ENCODE measurements at regions not wholly inside any gene's neighbourhood (a gene's known extent, or its start where the extent isn't known, plus 50 kb on each side); places are given as distances from the start of the nearest gene placed in this dataset.

GRCh38 chr5:117183326-117183725 lies 608.7 kb upstream of the SEMA6A start:
- TF ChIP-seq POLR2A (IDR thresholded peaks at IDR 0.05) = no peak
- TF ChIP-seq CTCF (IDR thresholded peaks at IDR 0.05) = no peak
- TF ChIP-seq EP300 (IDR thresholded peaks at IDR 0.05) = no peak
- TF ChIP-seq POLR2AphosphoS5 (IDR thresholded peaks at IDR 0.05) = no peak
- DNase-seq = no peak
- Histone ChIP-seq H3K27ac (no peak overlapping the region), H3K9me3 (no peaks in the 10 kb centered on the region), H3K27me3 (no peaks in the 10 kb centered on the region), H3K36me3 (no peaks in the 10 kb centered on the region), H3K4me3 (no peak overlapping the region), H3K4me1 (no peaks in the 10 kb centered on the region)
- WGBS, 5 donors = 74 to 89% (median 78%) methylated on average over 2 of the region's 2 CpGs
- intact Hi-C loops (cut with DNase I; ENCODE audit: low total_unique reads) = no loop called here

- DNase-seq = no peak
- H3K27me3 ChIP-seq = no peaks in the 10 kb centered on the region
- H3K9me3 ChIP-seq = no peaks in the 10 kb centered on the region
- no peaks in the 10 kb centered on the region for H3K36me3 ChIP-seq
- intact Hi-C loops (cut with DNase I; ENCODE audit: low total_unique reads) = no loop called here
- H3K27ac ChIP-seq = no peak overlapping the region
- no peak overlapping the region for H3K4me3 ChIP-seq
- TF ChIP-seq POLR2A (IDR thresholded peaks at IDR 0.05) = no peak
- TF ChIP-seq POLR2AphosphoS5 (IDR thresholded peaks at IDR 0.05) = no peak
- no peak for TF ChIP-seq EP300 (IDR thresholded peaks at IDR 0.05)
- TF ChIP-seq CTCF (IDR thresholded peaks at IDR 0.05) = no peak
- WGBS, 5 donors = 54 to 84% (median 74%) methylated on average over 1 of the region's 1 CpG
- no peaks in the 10 kb centered on the region for H3K4me1 ChIP-seq
These were observed 607.5 kb upstream of the SEMA6A start for GRCh38 chr5:117182104-117182503.

- Histone ChIP-seq H3K4me1 (no peaks in the 10 kb centered on the region), H3K4me3 (no peak overlapping the region), H3K27me3 (no peaks in the 10 kb centered on the region), H3K27ac (no peak overlapping the region), H3K36me3 (no peaks in the 10 kb centered on the region), H3K9me3 (no peaks in the 10 kb centered on the region)
- intact Hi-C loops (cut with DNase I; ENCODE audit: low total_unique reads) = no loop called here
- TF ChIP-seq CTCF (IDR thresholded peaks at IDR 0.05) (no peak), POLR2A (IDR thresholded peaks at IDR 0.05) (no peak), POLR2AphosphoS5 (IDR thresholded peaks at IDR 0.05) (no peak), EP300 (IDR thresholded peaks at IDR 0.05) (no peak)
- WGBS, 5 donors = 71 to 91% (median 84%) methylated on average over 1 of the region's 1 CpG
- DNase-seq = no peak
These were observed 602.7 kb upstream of the SEMA6A start for GRCh38 chr5:117177302-117177701.

- no peak overlapping the region for H3K4me3 ChIP-seq
- H3K9me3 ChIP-seq = no peaks in the 10 kb centered on the region
- H3K27ac ChIP-seq = no peak overlapping the region
- TF ChIP-seq EP300 (IDR thresholded peaks at IDR 0.05) = no peak
- no peak for TF ChIP-seq CTCF (IDR thresholded peaks at IDR 0.05)
- TF ChIP-seq POLR2A (IDR thresholded peaks at IDR 0.05) = no peak
- no peak for TF ChIP-seq POLR2AphosphoS5 (IDR thresholded peaks at IDR 0.05)
- H3K27me3 ChIP-seq = no peaks in the 10 kb centered on the region
- DNase-seq = no peak
- no peaks in the 10 kb centered on the region for H3K36me3 ChIP-seq
- 86 to 100% (median 98%) methylated on average over 4 of the region's 4 CpGs for WGBS, 5 donors
- H3K4me1 ChIP-seq = no peaks in the 10 kb centered on the region
- intact Hi-C loops (cut with DNase I; ENCODE audit: low total_unique reads) = no loop called here
These were observed 590.4 kb upstream of the SEMA6A start for GRCh38 chr5:117165068-117165467.
